GM23248 (cell line): ENCODE measurements at regions not wholly inside any gene's neighbourhood (a gene's known extent, or its start where the extent isn't known, plus 50 kb on each side); places are given as distances from the start of the nearest gene placed in this dataset.

Experiments used
- EZH2 ChIP-seq: fragments of 200-600 bp; sonication (generic); IDR thresholded peaks from 2 replicates; pipeline ENCODE4 v1.6.1; 2018; ENCODE audit warnings: antibody characterized with exemption, mild to moderate bottlenecking; ENCODE audit not compliant: insufficient read depth, poor library complexity, severe bottlenecking
- EZH2phosphoT487 ChIP-seq: fragments of 200-600 bp; sonication (generic); IDR thresholded peaks from 2 replicates; pipeline ENCODE4 v1.6.1; 2018; ENCODE audit warnings: antibody characterized with exemption, moderate library complexity, mild to moderate bottlenecking, low read depth; ENCODE audit not compliant: insufficient read depth

- TF ChIP-seq EZH2phosphoT487 (no peak), EZH2 (no peak)
These were observed 660.7 kb downstream of the LMO4 start for GRCh38 chr1:87989346-87989745.
